IMR-90 (cell line): ENCODE measurements at regions not wholly inside any gene's neighbourhood (a gene's known extent, or its start where the extent isn't known, plus 50 kb on each side); places are given as distances from the start of the nearest gene placed in this dataset.

ENCODE experiments used
- ATAC-seq: fragments of 200-7000 bp; cut with Tn5 transposase; 2 replicates; pipeline ENCODE4 v1.9.1; 2020; ENCODE audit warnings: low read depth, mild to moderate bottlenecking, moderate library complexity
- BruUV-seq: library from RNA; stranded (reverse); fragments of 400-500 nt; replicated peaks from 2 replicates; lab custom pipeline; 2021; lab: Mats Ljungman, UMichigan
- CTCF ChIA-PET: fragments of 300-600 bp; formaldehyde crosslinking; extraction: SDS; loops from one replicate; lab custom pipeline; 2021; ENCODE audit warnings: antibody characterized with exemption; lab: Yijun Ruan, JAX
- POLR2A ChIA-PET: fragments of 300-600 bp; sonication (Branson Sonifier 250); formaldehyde crosslinking; loops from one replicate; lab custom pipeline; 2022; ENCODE audit warnings: antibody characterized with exemption; ENCODE audit not compliant: unreplicated experiment; lab: Charles Lee
- DNase-seq: peaks from one replicate; pipeline ENCODE4 v3.0.0; 2013
- H2AFZ ChIP-seq: replicated peaks from 2 replicates; pipeline ENCODE3; 2013; ENCODE audit warnings: low read length, mild to moderate bottlenecking; ENCODE audit not compliant: poor library complexity
- H2AK5ac ChIP-seq: 2 replicates; pipeline ENCODE4 v1.6.1; 2013; ENCODE audit warnings: low read depth, low read length, inconsistent platforms
- H2AK9ac ChIP-seq: replicated peaks from 2 replicates; pipeline ENCODE3; 2013; ENCODE audit warnings: mild to moderate bottlenecking, low read depth, low read length, moderate library complexity; ENCODE audit not compliant: poor library complexity
- H2BK120ac ChIP-seq: 2 replicates; pipeline ENCODE4 v1.6.1; 2013; ENCODE audit warnings: low read depth, low read length, inconsistent platforms
- H2BK15ac ChIP-seq: 3 replicates; pipeline ENCODE4 v1.6.1; 2013; ENCODE audit warnings: low read depth, low read length, inconsistent platforms
- H2BK20ac ChIP-seq: 2 replicates; pipeline ENCODE4 v1.6.1; 2013; ENCODE audit warnings: low read depth, mild to moderate bottlenecking, inconsistent platforms, low read length, moderate library complexity
- H2BK5ac ChIP-seq: 2 replicates; pipeline ENCODE4 v1.6.1; 2013; ENCODE audit warnings: mild to moderate bottlenecking, low read depth, low read length, inconsistent platforms; ENCODE audit not compliant: poor library complexity, severe bottlenecking
- H3K14ac ChIP-seq: replicated peaks from 2 replicates; pipeline ENCODE4 v1.6.1; 2013; ENCODE audit warnings: low read depth, low read length, inconsistent platforms
- H3K18ac ChIP-seq: 2 replicates; pipeline ENCODE4 v1.6.1; 2013; ENCODE audit warnings: low read depth, low read length, control low read depth
- H3K23ac ChIP-seq: 2 replicates; pipeline ENCODE4 v1.6.1; 2013; ENCODE audit warnings: low read depth, low read length, inconsistent platforms
- H3K27ac ChIP-seq: 2 replicates; pipeline ENCODE4 v1.5.1; 2013; ENCODE audit warnings: mild to moderate bottlenecking, control low read depth, low read length; ENCODE audit not compliant: insufficient read depth
- H3K27me3 ChIP-seq: 2 replicates; pipeline ENCODE4 v1.6.1; 2013; ENCODE audit warnings: low read length; ENCODE audit not compliant: control insufficient read depth, insufficient read depth
- H3K36me3 ChIP-seq: 2 replicates; pipeline ENCODE4 v1.6.1; 2013; ENCODE audit warnings: low read length, mixed read lengths; ENCODE audit not compliant: control insufficient read depth, insufficient read depth
- H3K4ac ChIP-seq: 2 replicates; pipeline ENCODE4 v1.6.1; 2013; ENCODE audit warnings: low read depth, low read length, inconsistent platforms
- H3K4me1 ChIP-seq: 2 replicates; pipeline ENCODE4 v1.6.1; 2013; ENCODE audit warnings: low read length, mixed read lengths; ENCODE audit not compliant: control insufficient read depth, insufficient read depth
- H3K4me2 ChIP-seq: 2 replicates; pipeline ENCODE4 v1.6.1; 2013; ENCODE audit warnings: low read depth, mild to moderate bottlenecking, control low read depth, low read length, moderate library complexity
- H3K4me3 ChIP-seq: 2 replicates; pipeline ENCODE4 v1.5.1; 2013; ENCODE audit warnings: low read depth, mild to moderate bottlenecking, control low read depth, low read length, moderate library complexity; ENCODE audit not compliant: insufficient read depth
- H3K56ac ChIP-seq: 2 replicates; pipeline ENCODE4 v1.6.1; 2013; ENCODE audit warnings: low read length, inconsistent platforms; ENCODE audit not compliant: insufficient read depth; ENCODE audit errors: extremely low read depth
- H3K79me1 ChIP-seq, 2 experiments: 2 replicates each; pipeline ENCODE4 v1.6.1; 2013; ENCODE audit warnings: low read length in 2 of 2, inconsistent platforms in 1 of 2, low read depth in 1 of 2
- H3K9ac ChIP-seq: 2 replicates; pipeline ENCODE4 v1.6.1; 2013; ENCODE audit warnings: low read depth, low read length, control low read depth
- H3K9me1 ChIP-seq: 2 replicates; pipeline ENCODE4 v1.6.1; 2013; ENCODE audit warnings: low read length, inconsistent platforms; ENCODE audit not compliant: insufficient read depth
- H3K9me3 ChIP-seq: 2 replicates; pipeline ENCODE4 v1.6.1; 2013; ENCODE audit warnings: low read length; ENCODE audit not compliant: control insufficient read depth, insufficient read depth
- H4K20me1 ChIP-seq: 2 replicates; pipeline ENCODE4 v1.6.1; 2013; ENCODE audit warnings: low read length, inconsistent platforms; ENCODE audit not compliant: insufficient read depth
- H4K5ac ChIP-seq: 2 replicates; pipeline ENCODE4 v1.6.1; 2013; ENCODE audit warnings: mild to moderate bottlenecking, low read depth, low read length, control low read depth
- H4K8ac ChIP-seq, 2 experiments: 2 replicates each; pipeline ENCODE4 v1.6.1; 2013; ENCODE audit warnings: low read depth in 2 of 2, low read length in 2 of 2, control low read depth in 1 of 2, inconsistent platforms in 1 of 2
- H4K91ac ChIP-seq: 2 replicates; pipeline ENCODE4 v1.6.1; 2013; ENCODE audit warnings: low read depth, low read length, inconsistent platforms; ENCODE audit not compliant: insufficient read depth
- BHLHE40 ChIP-seq: fragments of 150-350 bp; IDR thresholded peaks from 2 replicates; pipeline ENCODE4 v1.6.1; 2016; ENCODE audit warnings: mild to moderate bottlenecking, low read depth, low read length
- FOS ChIP-seq: fragments of 150-350 bp; IDR thresholded peaks from 2 replicates; pipeline ENCODE4 v1.6.1; 2016; ENCODE audit warnings: low read depth, low read length
- MAFK ChIP-seq: IDR thresholded peaks from 2 replicates; pipeline ENCODE4 v1.6.1; 2012; ENCODE audit warnings: low read depth, low read length, improper control_type of control experiment
- MAZ ChIP-seq: IDR thresholded peaks from 2 replicates; pipeline ENCODE4 v1.6.1; 2012; ENCODE audit warnings: low read depth, mild to moderate bottlenecking, low read length, improper control_type of control experiment, moderate library complexity, borderline replicate concordance
- MXI1 ChIP-seq: IDR thresholded peaks from 2 replicates; pipeline ENCODE4 v1.6.1; 2012; ENCODE audit warnings: low read depth, mild to moderate bottlenecking, low read length, moderate library complexity, borderline replicate concordance
- NFE2L2 ChIP-seq: fragments of 150-350 bp; IDR thresholded peaks from 2 replicates; pipeline ENCODE4 v1.6.1; 2016; ENCODE audit warnings: low read depth, mild to moderate bottlenecking, low read length
- RAD21 ChIP-seq: IDR thresholded peaks from 2 replicates; pipeline ENCODE4 v1.6.1; 2012; ENCODE audit warnings: low read length, improper control_type of control experiment
- RCOR1 ChIP-seq: IDR thresholded peaks from 2 replicates; pipeline ENCODE4 v1.6.1; 2012; ENCODE audit warnings: mild to moderate bottlenecking, low read length, improper control_type of control experiment; ENCODE audit not compliant: insufficient replicate concordance
- RFX5 ChIP-seq: IDR thresholded peaks from 2 replicates; pipeline ENCODE4 v1.8.0; 2012; ENCODE audit warnings: low read depth, mild to moderate bottlenecking, low read length, moderate library complexity
- SMC3 ChIP-seq: fragments of 150-350 bp; IDR thresholded peaks from 2 replicates; pipeline ENCODE4 v1.6.1; 2016; ENCODE audit warnings: low read depth, mild to moderate bottlenecking, antibody characterized with exemption, low read length, moderate library complexity
- USF2 ChIP-seq: fragments of 150-350 bp; IDR thresholded peaks from 2 replicates; pipeline ENCODE4 v1.6.1; 2017; ENCODE audit warnings: mild to moderate bottlenecking, antibody characterized with exemption, low read length, low read depth
- WGBS, 2 experiments: methylation state at CpG; one replicate each; pipeline versions ENCODE4 v1.1.5 to v1.1.7; 2013; ENCODE audit warnings: missing lambda C conversion rate in 2 of 2; ENCODE audit not compliant: insufficient read length in 1 of 2; ENCODE audit errors: extremely low coverage in 2 of 2; 5-methylcytosine and 5-hydroxymethylcytosine counted together
- dilution Hi-C: fragments of 300-500 bp; cut with HindIII; formaldehyde crosslinking; loops from one replicate; pipeline ENCODE4 v1.14.3; 2018; ENCODE audit warnings: low sequenced_read_pairs; ENCODE audit not compliant: unreplicated experiment
- in situ Hi-C: fragments of 300-500 bp; cut with MboI; formaldehyde crosslinking; loops from 3 replicates; pipeline ENCODE4 v1.14.3; 2019; ENCODE audit warnings: low sequenced_read_pairs, inconsistent platforms, mixed read lengths
- intact Hi-C: fragments of 100-400 bp; cut with micrococcal nuclease; formaldehyde crosslinking; loops from 2 replicates; pipeline ENCODE4 v1.10.0; 2022
- TF ChIP-seq, protein P1 (sequence below): conservative IDR thresholded peaks from 2 replicates; pipeline ENCODE4 v1.5.1; 2012; ENCODE audit warnings: mild to moderate bottlenecking, low read depth, low read length, improper control_type of control experiment
- TF ChIP-seq, protein P2 (sequence below): fragments of 150-350 bp; IDR thresholded peaks from 2 replicates; pipeline ENCODE4 v1.6.1; 2016; ENCODE audit warnings: low read depth, mild to moderate bottlenecking, low read length, moderate library complexity, borderline replicate concordance

DNA sequence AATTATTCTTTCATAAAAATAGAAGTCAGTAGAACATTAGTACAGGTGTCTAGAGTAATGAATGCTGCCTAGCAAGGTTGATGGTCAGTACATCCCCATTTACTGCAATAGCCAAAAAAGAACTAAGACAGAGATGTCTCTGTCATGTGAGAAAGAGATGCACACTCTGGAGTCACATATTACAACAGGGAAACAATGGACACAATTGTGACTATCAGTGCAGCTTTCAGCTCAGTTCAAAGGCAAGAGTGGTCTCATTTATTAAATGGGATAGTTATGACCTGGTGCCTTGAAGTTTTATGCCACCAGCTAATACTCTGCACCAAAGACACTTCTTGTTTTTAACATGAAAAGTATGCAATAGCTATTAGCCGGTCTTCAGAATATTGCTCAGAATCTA is 194.9 kb upstream of the CHAC2 start:
- Histone ChIP-seq H4K5ac (no peak overlapping the region), H2BK20ac (no peak overlapping the region), H3K27ac (no peak overlapping the region), H3K4me1 (no peaks in the 10 kb centered on the region), H2BK120ac (no peak overlapping the region), H2BK15ac (no peak overlapping the region), H4K20me1 (no peaks in the 10 kb centered on the region), H3K56ac (no peak overlapping the region), H4K8ac (no peak overlapping the region), H2AK9ac (no peak overlapping the region), H2AK5ac (no peak overlapping the region), H3K27me3 (no peaks in the 10 kb centered on the region), H3K4ac (no peak overlapping the region), H3K23ac (no peak overlapping the region), H2BK5ac (no peak overlapping the region), H3K36me3 (no peaks in the 10 kb centered on the region), H4K91ac (no peak overlapping the region), H3K14ac (no peak overlapping the region), H3K18ac (no peak overlapping the region), H3K79me1 (no peaks in the 10 kb centered on the region), H3K9me1 (no peaks in the 10 kb centered on the region), H3K4me2 (no peak overlapping the region), H3K9ac (no peak overlapping the region), H3K4me3 (no peak overlapping the region), H3K9me3 (no peaks in the 10 kb centered on the region), H2AFZ (no peak overlapping the region)
- intact Hi-C loops = no loop called here
- dilution Hi-C loops = no loop called here
- in situ Hi-C loops = no loop called here
- TF ChIP-seq NFE2L2 (no peak), SMC3 (no peak), FOS (no peak), RCOR1 (no peak), RAD21 (no peak), RFX5 (no peak), MAFK (no peak), BHLHE40 (no peak), USF2 (no peak), MAZ (no peak), MXI1 (no peak)
- TF ChIP-seq, protein P1, sequence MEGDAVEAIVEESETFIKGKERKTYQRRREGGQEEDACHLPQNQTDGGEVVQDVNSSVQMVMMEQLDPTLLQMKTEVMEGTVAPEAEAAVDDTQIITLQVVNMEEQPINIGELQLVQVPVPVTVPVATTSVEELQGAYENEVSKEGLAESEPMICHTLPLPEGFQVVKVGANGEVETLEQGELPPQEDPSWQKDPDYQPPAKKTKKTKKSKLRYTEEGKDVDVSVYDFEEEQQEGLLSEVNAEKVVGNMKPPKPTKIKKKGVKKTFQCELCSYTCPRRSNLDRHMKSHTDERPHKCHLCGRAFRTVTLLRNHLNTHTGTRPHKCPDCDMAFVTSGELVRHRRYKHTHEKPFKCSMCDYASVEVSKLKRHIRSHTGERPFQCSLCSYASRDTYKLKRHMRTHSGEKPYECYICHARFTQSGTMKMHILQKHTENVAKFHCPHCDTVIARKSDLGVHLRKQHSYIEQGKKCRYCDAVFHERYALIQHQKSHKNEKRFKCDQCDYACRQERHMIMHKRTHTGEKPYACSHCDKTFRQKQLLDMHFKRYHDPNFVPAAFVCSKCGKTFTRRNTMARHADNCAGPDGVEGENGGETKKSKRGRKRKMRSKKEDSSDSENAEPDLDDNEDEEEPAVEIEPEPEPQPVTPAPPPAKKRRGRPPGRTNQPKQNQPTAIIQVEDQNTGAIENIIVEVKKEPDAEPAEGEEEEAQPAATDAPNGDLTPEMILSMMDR = no peak
- TF ChIP-seq, protein P2, sequence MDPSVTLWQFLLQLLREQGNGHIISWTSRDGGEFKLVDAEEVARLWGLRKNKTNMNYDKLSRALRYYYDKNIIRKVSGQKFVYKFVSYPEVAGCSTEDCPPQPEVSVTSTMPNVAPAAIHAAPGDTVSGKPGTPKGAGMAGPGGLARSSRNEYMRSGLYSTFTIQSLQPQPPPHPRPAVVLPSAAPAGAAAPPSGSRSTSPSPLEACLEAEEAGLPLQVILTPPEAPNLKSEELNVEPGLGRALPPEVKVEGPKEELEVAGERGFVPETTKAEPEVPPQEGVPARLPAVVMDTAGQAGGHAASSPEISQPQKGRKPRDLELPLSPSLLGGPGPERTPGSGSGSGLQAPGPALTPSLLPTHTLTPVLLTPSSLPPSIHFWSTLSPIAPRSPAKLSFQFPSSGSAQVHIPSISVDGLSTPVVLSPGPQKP = no peak
- no CpG with 5 or more reads among the region's 1 CpG for WGBS, 2 experiments
- CTCF ChIA-PET = interaction anchor here (0.7 kb wide), 1 partner anchor 9 kb away, joined by 3 read pairs; no protein-coding TSS in a partner anchor
- BruUV-seq = no TSS peak
- POLR2A ChIA-PET = no interaction called here
- DNase-seq (no peak), ATAC-seq (no peak)
